ENCODE measurements at regions not wholly inside any gene's neighbourhood (a gene's known extent, or its start where the extent isn't known, plus 50 kb on each side); places are given as distances from the start of the nearest gene placed in this dataset.

DNA sequence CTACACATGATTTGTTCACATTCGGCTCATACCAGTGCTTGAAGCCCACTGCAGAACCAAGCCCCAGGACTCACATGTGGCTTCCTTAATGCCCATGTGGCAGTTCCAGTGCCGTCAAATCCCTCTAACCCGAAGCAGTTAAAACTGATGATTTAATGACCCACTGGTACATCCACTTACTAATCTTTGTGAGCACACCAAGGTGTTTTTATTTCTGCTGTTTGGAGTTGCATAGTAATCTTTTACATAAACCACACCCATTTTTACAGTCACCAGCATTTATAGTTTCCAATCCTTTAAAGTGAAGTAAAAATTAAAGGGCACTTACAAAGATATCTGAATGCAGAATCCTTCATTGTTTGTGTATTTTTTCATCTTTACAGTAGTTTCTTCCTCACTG, 232.0 kb downstream of the ANKRD60 start:
- TF ChIP-seq POLR2AphosphoS5 (IDR thresholded peaks at IDR 0.05; ENCODE audit: low read depth, low read length) (no peak), TAF1 (IDR thresholded peaks at IDR 0.05; ENCODE audit: low read depth, low read length) (no peak), POLR2A (IDR thresholded peaks at IDR 0.05; ENCODE audit: low read depth, low read length) (no peak), SPI1 (IDR thresholded peaks at IDR 0.05; ENCODE audit: low read depth, low read length) (no peak)

All from GM12891 (cell line).